WTC11 (cell line): ENCODE measurements at regions not wholly inside any gene's neighbourhood (a gene's known extent, or its start where the extent isn't known, plus 50 kb on each side); places are given as distances from the start of the nearest gene placed in this dataset.
"Not testable (repeated sequence)": the region's sequence is repeated elsewhere in the genome, so short reads cannot be mapped to it uniquely, and the experiment has no call there.

ENCODE experiments used
- ATAC-seq: fragments of 200-7000 bp; cut with Tn5 transposase; 2 replicates; pipeline ENCODE4 v1.10.0; 2021; ENCODE audit warnings: mild to moderate bottlenecking, moderate library complexity
- CTCF ChIA-PET: fragments of 300-600 bp; sonication (Branson Sonifier 250); formaldehyde crosslinking; loops from one replicate; lab custom pipeline; 2021; ENCODE audit warnings: antibody characterized with exemption; lab: Charles Lee
- POLR2A ChIA-PET: fragments of 350-600 bp; sonication (Branson Sonifier 250); formaldehyde crosslinking; loops from one replicate; lab custom pipeline; 2021; ENCODE audit warnings: antibody characterized with exemption; lab: Charles Lee
- DNase-seq: peaks from one replicate; pipeline ENCODE4 v3.0.0; 2021; ENCODE audit warnings: low spot score
- H3K27ac Mint-ChIP-seq: 2 replicates; pipeline ENCODE4 v1.8.0; 2021; ENCODE audit warnings: mixed read lengths
- H3K27me3 Mint-ChIP-seq: 2 replicates; pipeline ENCODE4 v1.8.0; 2021; ENCODE audit warnings: low read depth, mild to moderate bottlenecking, moderate library complexity, mixed read lengths
- H3K36me3 Mint-ChIP-seq: 2 replicates; pipeline ENCODE4 v1.8.0; 2021; ENCODE audit warnings: mixed read lengths
- H3K4me1 Mint-ChIP-seq: 2 replicates; pipeline ENCODE4 v1.8.0; 2022; ENCODE audit warnings: mixed read lengths
- H3K4me3 Mint-ChIP-seq: 2 replicates; pipeline ENCODE4 v1.8.0; 2021; ENCODE audit warnings: mild to moderate bottlenecking, moderate library complexity, mixed read lengths
- H3K9me3 Mint-ChIP-seq: 2 replicates; pipeline ENCODE4 v1.8.0; 2021; ENCODE audit warnings: mixed read lengths
- EMX1 ChIP-seq: fragments of 250-450 bp; sonication (Bioruptor Pico); IDR thresholded peaks from 2 replicates; pipeline ENCODE4 v1.8.0; 2021; ENCODE audit warnings: mild to moderate bottlenecking
- ESRRA ChIP-seq: sonication (generic); formaldehyde crosslinking; IDR thresholded peaks from 2 replicates; pipeline ENCODE4 v1.8.1; 2022; ENCODE audit warnings: mild to moderate bottlenecking, missing genetic modification reagents, borderline replicate concordance
- ETV6 ChIP-seq: sonication (generic); formaldehyde crosslinking; IDR thresholded peaks from 2 replicates; pipeline ENCODE4 v1.8.1; 2022; ENCODE audit warnings: mild to moderate bottlenecking, missing genetic modification reagents
- FOXK1 ChIP-seq: sonication (generic); formaldehyde crosslinking; IDR thresholded peaks from 2 replicates; pipeline ENCODE4 v1.8.0; 2022; ENCODE audit warnings: mild to moderate bottlenecking, moderate library complexity, missing genetic modification reagents
- FOXP1 ChIP-seq: sonication (generic); formaldehyde crosslinking; IDR thresholded peaks from 2 replicates; pipeline ENCODE4 v1.8.0; 2022; ENCODE audit warnings: missing genetic modification reagents, mild to moderate bottlenecking, moderate library complexity, borderline replicate concordance
- ZNF416 ChIP-seq: fragments of 250-450 bp; sonication (Bioruptor Pico); IDR thresholded peaks from 2 replicates; pipeline ENCODE4 v1.9.0; 2021; ENCODE audit warnings: mild to moderate bottlenecking, inconsistent platforms
- TF ChIP-seq, protein P1 (sequence below): sonication (generic); formaldehyde crosslinking; IDR thresholded peaks from 2 replicates; pipeline ENCODE4 v1.8.0; 2023; ENCODE audit warnings: missing genetic modification reagents
- TF ChIP-seq, protein P2 (sequence below): sonication (generic); formaldehyde crosslinking; IDR thresholded peaks from 2 replicates; pipeline ENCODE4 v1.8.1; 2023; ENCODE audit warnings: mild to moderate bottlenecking, missing genetic modification reagents, borderline replicate concordance
- TF ChIP-seq, protein P3 (sequence below): sonication (generic); formaldehyde crosslinking; IDR thresholded peaks from 2 replicates; pipeline ENCODE4 v1.8.0; 2022; ENCODE audit warnings: mild to moderate bottlenecking, missing genetic modification reagents
- TF ChIP-seq, protein P4 (sequence below): sonication (generic); formaldehyde crosslinking; IDR thresholded peaks from 2 replicates; pipeline ENCODE4 v1.8.0; 2023; ENCODE audit warnings: missing genetic modification reagents, mild to moderate bottlenecking, borderline replicate concordance
- TF ChIP-seq, protein P5 (sequence below): sonication (generic); formaldehyde crosslinking; IDR thresholded peaks from 2 replicates; pipeline ENCODE4 v1.8.0; 2023; ENCODE audit warnings: mild to moderate bottlenecking, missing genetic modification reagents
- TF ChIP-seq, protein P6 (sequence below): sonication (generic); formaldehyde crosslinking; IDR thresholded peaks from 2 replicates; pipeline ENCODE4 v1.8.0; 2022; ENCODE audit warnings: mild to moderate bottlenecking, missing genetic modification reagents

DNA sequence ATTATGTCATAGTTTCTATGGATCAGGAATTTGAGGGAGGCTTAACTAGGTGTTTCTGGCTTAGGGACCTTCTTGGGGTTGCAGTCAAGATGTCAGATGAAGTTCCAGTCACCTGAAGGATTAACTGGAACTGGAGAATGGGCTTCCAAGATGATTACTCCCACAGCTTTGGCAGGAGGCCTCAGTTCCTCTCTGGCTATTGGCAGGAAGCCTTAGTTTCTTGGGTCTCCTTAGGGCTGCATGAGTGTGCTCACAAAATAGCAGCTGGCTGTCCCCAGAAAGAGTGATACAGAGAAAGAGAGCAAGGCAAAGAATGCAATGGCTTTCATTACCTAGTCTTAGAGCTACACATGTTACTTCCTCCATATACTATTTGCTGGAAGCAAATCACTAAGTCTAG, 138.1 kb upstream of the TLE4 start (continued):
- TF ChIP-seq, protein P1, sequence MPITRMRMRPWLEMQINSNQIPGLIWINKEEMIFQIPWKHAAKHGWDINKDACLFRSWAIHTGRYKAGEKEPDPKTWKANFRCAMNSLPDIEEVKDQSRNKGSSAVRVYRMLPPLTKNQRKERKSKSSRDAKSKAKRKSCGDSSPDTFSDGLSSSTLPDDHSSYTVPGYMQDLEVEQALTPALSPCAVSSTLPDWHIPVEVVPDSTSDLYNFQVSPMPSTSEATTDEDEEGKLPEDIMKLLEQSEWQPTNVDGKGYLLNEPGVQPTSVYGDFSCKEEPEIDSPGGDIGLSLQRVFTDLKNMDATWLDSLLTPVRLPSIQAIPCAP (CRISPR knock-in tag): no peak
- no peak for TF ChIP-seq ESRRA (CRISPR knock-in tag)
- TF ChIP-seq, protein P2, sequence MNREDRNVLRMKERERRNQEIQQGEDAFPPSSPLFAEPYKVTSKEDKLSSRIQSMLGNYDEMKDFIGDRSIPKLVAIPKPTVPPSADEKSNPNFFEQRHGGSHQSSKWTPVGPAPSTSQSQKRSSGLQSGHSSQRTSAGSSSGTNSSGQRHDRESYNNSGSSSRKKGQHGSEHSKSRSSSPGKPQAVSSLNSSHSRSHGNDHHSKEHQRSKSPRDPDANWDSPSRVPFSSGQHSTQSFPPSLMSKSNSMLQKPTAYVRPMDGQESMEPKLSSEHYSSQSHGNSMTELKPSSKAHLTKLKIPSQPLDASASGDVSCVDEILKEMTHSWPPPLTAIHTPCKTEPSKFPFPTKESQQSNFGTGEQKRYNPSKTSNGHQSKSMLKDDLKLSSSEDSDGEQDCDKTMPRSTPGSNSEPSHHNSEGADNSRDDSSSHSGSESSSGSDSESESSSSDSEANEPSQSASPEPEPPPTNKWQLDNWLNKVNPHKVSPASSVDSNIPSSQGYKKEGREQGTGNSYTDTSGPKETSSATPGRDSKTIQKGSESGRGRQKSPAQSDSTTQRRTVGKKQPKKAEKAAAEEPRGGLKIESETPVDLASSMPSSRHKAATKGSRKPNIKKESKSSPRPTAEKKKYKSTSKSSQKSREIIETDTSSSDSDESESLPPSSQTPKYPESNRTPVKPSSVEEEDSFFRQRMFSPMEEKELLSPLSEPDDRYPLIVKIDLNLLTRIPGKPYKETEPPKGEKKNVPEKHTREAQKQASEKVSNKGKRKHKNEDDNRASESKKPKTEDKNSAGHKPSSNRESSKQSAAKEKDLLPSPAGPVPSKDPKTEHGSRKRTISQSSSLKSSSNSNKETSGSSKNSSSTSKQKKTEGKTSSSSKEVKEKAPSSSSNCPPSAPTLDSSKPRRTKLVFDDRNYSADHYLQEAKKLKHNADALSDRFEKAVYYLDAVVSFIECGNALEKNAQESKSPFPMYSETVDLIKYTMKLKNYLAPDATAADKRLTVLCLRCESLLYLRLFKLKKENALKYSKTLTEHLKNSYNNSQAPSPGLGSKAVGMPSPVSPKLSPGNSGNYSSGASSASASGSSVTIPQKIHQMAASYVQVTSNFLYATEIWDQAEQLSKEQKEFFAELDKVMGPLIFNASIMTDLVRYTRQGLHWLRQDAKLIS (CRISPR knock-in tag): no peak
- no peak for TF ChIP-seq ZNF416
- TF ChIP-seq EMX1 (CRISPR knock-in tag): no peak

DNA sequence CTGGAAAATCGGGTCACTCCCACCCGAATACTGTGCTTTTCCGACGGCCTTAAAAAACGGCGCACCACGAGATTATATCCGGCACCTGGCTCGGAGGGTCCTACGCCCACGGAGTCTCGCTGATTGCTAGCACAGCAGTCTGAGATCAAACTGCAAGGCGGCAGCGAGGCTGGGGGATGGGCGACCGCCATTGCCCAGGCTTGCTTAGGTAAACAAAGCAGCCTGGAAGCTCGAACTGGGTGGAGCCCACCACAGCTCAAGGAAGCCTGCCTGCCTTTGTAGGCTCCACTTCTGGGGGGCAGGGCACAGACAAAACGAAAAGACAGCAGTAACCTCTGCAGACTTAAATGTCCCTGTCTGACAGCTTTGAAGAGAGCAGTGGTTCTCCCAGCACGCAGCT, 132.5 kb upstream of the TLE4 start:
- ATAC-seq, POLR2A ChIA-PET: not testable (repeated sequence)
- H3K4me1 Mint-ChIP-seq: peaks cover 11% of the 10 kb centered on the region; the same call in 1 of the 2 replicates

More for the DNA sequence above, 132.5 kb upstream of the TLE4 start:
- DNase-seq: peak; percentile 65
- peaks cover 71% of the 10 kb centered on the region for H3K27me3 Mint-ChIP-seq
- H3K36me3 Mint-ChIP-seq, CTCF ChIA-PET, H3K27ac Mint-ChIP-seq, H3K9me3 Mint-ChIP-seq: not testable (repeated sequence)
- peak overlapping the region; percentile 82 for H3K4me3 Mint-ChIP-seq
- TF ChIP-seq, protein P3, sequence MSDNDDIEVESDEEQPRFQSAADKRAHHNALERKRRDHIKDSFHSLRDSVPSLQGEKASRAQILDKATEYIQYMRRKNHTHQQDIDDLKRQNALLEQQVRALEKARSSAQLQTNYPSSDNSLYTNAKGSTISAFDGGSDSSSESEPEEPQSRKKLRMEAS (CRISPR knock-in tag): peak; percentile 28; the same call in 1 of the 2 replicates
- TF ChIP-seq ETV6 (CRISPR knock-in tag) (0 out of 2 replicates have a peak, but pooled peaks have one; percentile 41), FOXK1 (CRISPR knock-in tag) (peak; percentile 80), FOXP1 (CRISPR knock-in tag) (peak; percentile 41; the same call in 1 of the 2 replicates)
- TF ChIP-seq, protein P4, sequence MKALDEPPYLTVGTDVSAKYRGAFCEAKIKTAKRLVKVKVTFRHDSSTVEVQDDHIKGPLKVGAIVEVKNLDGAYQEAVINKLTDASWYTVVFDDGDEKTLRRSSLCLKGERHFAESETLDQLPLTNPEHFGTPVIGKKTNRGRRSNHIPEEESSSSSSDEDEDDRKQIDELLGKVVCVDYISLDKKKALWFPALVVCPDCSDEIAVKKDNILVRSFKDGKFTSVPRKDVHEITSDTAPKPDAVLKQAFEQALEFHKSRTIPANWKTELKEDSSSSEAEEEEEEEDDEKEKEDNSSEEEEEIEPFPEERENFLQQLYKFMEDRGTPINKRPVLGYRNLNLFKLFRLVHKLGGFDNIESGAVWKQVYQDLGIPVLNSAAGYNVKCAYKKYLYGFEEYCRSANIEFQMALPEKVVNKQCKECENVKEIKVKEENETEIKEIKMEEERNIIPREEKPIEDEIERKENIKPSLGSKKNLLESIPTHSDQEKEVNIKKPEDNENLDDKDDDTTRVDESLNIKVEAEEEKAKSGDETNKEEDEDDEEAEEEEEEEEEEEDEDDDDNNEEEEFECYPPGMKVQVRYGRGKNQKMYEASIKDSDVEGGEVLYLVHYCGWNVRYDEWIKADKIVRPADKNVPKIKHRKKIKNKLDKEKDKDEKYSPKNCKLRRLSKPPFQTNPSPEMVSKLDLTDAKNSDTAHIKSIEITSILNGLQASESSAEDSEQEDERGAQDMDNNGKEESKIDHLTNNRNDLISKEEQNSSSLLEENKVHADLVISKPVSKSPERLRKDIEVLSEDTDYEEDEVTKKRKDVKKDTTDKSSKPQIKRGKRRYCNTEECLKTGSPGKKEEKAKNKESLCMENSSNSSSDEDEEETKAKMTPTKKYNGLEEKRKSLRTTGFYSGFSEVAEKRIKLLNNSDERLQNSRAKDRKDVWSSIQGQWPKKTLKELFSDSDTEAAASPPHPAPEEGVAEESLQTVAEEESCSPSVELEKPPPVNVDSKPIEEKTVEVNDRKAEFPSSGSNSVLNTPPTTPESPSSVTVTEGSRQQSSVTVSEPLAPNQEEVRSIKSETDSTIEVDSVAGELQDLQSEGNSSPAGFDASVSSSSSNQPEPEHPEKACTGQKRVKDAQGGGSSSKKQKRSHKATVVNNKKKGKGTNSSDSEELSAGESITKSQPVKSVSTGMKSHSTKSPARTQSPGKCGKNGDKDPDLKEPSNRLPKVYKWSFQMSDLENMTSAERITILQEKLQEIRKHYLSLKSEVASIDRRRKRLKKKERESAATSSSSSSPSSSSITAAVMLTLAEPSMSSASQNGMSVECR (CRISPR knock-in tag): 0 out of 2 replicates have a peak, but pooled peaks have one; percentile 48
- TF ChIP-seq, protein P5, sequence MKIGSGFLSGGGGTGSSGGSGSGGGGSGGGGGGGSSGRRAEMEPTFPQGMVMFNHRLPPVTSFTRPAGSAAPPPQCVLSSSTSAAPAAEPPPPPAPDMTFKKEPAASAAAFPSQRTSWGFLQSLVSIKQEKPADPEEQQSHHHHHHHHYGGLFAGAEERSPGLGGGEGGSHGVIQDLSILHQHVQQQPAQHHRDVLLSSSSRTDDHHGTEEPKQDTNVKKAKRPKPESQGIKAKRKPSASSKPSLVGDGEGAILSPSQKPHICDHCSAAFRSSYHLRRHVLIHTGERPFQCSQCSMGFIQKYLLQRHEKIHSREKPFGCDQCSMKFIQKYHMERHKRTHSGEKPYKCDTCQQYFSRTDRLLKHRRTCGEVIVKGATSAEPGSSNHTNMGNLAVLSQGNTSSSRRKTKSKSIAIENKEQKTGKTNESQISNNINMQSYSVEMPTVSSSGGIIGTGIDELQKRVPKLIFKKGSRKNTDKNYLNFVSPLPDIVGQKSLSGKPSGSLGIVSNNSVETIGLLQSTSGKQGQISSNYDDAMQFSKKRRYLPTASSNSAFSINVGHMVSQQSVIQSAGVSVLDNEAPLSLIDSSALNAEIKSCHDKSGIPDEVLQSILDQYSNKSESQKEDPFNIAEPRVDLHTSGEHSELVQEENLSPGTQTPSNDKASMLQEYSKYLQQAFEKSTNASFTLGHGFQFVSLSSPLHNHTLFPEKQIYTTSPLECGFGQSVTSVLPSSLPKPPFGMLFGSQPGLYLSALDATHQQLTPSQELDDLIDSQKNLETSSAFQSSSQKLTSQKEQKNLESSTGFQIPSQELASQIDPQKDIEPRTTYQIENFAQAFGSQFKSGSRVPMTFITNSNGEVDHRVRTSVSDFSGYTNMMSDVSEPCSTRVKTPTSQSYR (CRISPR knock-in tag): peak; percentile 79
- TF ChIP-seq, protein P6, sequence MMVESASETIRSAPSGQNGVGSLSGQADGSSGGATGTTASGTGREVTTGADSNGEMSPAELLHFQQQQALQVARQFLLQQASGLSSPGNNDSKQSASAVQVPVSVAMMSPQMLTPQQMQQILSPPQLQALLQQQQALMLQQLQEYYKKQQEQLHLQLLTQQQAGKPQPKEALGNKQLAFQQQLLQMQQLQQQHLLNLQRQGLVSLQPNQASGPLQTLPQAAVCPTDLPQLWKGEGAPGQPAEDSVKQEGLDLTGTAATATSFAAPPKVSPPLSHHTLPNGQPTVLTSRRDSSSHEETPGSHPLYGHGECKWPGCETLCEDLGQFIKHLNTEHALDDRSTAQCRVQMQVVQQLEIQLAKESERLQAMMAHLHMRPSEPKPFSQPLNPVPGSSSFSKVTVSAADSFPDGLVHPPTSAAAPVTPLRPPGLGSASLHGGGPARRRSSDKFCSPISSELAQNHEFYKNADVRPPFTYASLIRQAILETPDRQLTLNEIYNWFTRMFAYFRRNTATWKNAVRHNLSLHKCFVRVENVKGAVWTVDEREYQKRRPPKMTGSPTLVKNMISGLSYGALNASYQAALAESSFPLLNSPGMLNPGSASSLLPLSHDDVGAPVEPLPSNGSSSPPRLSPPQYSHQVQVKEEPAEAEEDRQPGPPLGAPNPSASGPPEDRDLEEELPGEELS: peak; percentile 23; the same call in 1 of the 2 replicates
